ENCODE measurements at regions not wholly inside any gene's neighbourhood (a gene's known extent, or its start where the extent isn't known, plus 50 kb on each side); places are given as distances from the start of the nearest gene placed in this dataset.

DNA sequence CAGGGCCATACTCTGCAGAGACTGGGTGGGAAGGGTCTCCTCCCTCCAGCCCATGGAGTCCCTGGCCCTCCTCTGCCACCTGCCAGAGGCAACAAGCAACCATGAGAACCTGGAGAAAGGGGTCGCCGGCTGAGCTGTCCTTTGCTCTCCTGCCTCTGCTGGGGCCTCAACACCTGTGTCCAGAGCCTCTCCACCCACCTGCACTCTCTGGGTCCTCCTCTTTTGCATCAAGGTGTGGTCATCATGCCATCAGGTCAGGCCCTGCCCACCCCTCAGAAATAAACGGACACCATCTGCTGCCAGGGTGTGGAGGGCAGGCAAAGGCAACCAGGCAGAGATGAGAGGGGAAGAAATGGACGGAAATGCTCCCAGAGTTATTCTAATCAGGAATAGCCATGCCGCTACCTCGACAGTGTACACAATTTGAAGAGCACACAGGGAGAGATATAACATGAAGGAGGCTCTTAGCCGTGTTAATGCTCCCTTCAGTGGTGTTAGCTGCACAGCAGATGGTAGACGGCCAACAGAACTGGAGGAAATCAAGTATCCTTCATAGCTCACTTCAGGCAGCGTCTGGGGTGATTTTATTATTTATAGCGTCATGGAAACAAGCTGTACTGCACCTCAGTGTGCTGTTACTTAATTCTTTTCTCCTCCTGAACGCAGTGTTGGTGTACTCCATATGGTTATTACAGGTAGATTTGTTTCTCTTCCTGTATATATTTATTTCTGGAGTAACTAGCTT, 247.9 kb downstream of the TSN start:
- Mint-ChIP-seq H3K27ac (ENCODE audit: unreplicated experiment) (no peak overlapping the region), H3K27me3 (ENCODE audit: insufficient read depth, unreplicated experiment) (no peaks in the 10 kb centered on the region), H3K4me1 (ENCODE audit: low read depth, unreplicated experiment) (peaks cover 16% of the 10 kb centered on the region), H3K4me3 (ENCODE audit: unreplicated experiment) (no peak overlapping the region), H3K36me3 (ENCODE audit: insufficient read depth, unreplicated experiment) (no peaks in the 10 kb centered on the region), H3K9me3 (ENCODE audit: unreplicated experiment) (no peaks in the 10 kb centered on the region)
- no peaks in the 10 kb centered on the region for H3K9me3 ChIP-seq
- TF ChIP-seq, protein P1, sequence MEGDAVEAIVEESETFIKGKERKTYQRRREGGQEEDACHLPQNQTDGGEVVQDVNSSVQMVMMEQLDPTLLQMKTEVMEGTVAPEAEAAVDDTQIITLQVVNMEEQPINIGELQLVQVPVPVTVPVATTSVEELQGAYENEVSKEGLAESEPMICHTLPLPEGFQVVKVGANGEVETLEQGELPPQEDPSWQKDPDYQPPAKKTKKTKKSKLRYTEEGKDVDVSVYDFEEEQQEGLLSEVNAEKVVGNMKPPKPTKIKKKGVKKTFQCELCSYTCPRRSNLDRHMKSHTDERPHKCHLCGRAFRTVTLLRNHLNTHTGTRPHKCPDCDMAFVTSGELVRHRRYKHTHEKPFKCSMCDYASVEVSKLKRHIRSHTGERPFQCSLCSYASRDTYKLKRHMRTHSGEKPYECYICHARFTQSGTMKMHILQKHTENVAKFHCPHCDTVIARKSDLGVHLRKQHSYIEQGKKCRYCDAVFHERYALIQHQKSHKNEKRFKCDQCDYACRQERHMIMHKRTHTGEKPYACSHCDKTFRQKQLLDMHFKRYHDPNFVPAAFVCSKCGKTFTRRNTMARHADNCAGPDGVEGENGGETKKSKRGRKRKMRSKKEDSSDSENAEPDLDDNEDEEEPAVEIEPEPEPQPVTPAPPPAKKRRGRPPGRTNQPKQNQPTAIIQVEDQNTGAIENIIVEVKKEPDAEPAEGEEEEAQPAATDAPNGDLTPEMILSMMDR (IDR thresholded peaks at IDR 0.05; ENCODE audit: insufficient read depth in 1 of 2, low read depth in 1 of 2, low read length in 1 of 2, severe bottlenecking in 1 of 2, unreplicated experiment in 1 of 2): no peak
- intact Hi-C loops (cut with micrococcal nuclease; ENCODE audit: unreplicated experiment): no loop called here
- H3K27me3 ChIP-seq (replicated peaks; ENCODE audit: control insufficient read depth, insufficient read depth, low read length): no peaks in the 10 kb centered on the region
- H3K36me3 ChIP-seq (ENCODE audit: control insufficient read depth, insufficient read depth, low read length): no peaks in the 10 kb centered on the region
- no TSS peak for BruUV-seq (replicated peaks)
- peaks cover 16% of the 10 kb centered on the region for H3K4me1 ChIP-seq
- no peak for DNase-seq
- H3K4me3 ChIP-seq (ENCODE audit: low read depth, low read length): no peak overlapping the region
- CTCF ChIA-PET: no interaction called here
- POLR2A ChIA-PET: interaction anchor here (0.7 kb wide), 1 partner anchor 143 kb away, joined by 3 read pairs; no protein-coding TSS in a partner anchor

DNA sequence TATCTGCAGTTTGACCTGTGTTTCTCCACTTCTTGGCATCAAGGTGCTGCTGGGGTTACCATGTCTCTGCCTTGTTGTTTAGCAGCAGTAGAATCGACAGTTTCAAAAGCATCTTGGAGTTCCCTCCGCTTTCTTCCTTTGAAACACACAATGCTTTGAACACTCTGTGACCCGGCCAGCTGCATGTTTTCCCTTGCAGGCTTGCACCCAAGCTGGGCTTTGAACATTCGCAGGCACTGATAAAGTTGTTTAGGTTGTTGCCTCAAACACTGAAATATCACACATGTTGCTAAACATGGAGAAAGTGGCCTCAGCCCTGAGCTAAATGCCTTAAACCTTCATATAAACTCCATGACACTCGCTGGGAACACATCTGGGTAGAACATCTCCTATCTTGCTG, 251.7 kb downstream of the TSN start:
- TF ChIP-seq, protein P1 (IDR thresholded peaks at IDR 0.05; ENCODE audit: insufficient read depth in 1 of 2, low read depth in 1 of 2, low read length in 1 of 2, severe bottlenecking in 1 of 2, unreplicated experiment in 1 of 2): no peak
- Mint-ChIP-seq H3K27ac (ENCODE audit: unreplicated experiment) (peak overlapping the region; percentile 30), H3K36me3 (ENCODE audit: insufficient read depth, unreplicated experiment) (no peaks in the 10 kb centered on the region), H3K27me3 (ENCODE audit: insufficient read depth, unreplicated experiment) (no peaks in the 10 kb centered on the region), H3K4me3 (ENCODE audit: unreplicated experiment) (peak overlapping the region; percentile 36), H3K4me1 (ENCODE audit: low read depth, unreplicated experiment) (peaks cover 31% of the 10 kb centered on the region), H3K9me3 (ENCODE audit: unreplicated experiment) (no peaks in the 10 kb centered on the region)
- peaks cover 26% of the 10 kb centered on the region for H3K4me1 ChIP-seq
- H3K27me3 ChIP-seq (replicated peaks; ENCODE audit: control insufficient read depth, insufficient read depth, low read length): no peaks in the 10 kb centered on the region
- POLR2A ChIA-PET: no interaction called here
- CTCF ChIA-PET: no interaction called here
- intact Hi-C loops (cut with micrococcal nuclease; ENCODE audit: unreplicated experiment): no loop called here
- H3K4me3 ChIP-seq (ENCODE audit: low read depth, low read length): no peak overlapping the region
- BruUV-seq (replicated peaks): no TSS peak
- no peak for DNase-seq
- H3K36me3 ChIP-seq (ENCODE audit: control insufficient read depth, insufficient read depth, low read length): no peaks in the 10 kb centered on the region
- H3K9me3 ChIP-seq: no peaks in the 10 kb centered on the region

DNA sequence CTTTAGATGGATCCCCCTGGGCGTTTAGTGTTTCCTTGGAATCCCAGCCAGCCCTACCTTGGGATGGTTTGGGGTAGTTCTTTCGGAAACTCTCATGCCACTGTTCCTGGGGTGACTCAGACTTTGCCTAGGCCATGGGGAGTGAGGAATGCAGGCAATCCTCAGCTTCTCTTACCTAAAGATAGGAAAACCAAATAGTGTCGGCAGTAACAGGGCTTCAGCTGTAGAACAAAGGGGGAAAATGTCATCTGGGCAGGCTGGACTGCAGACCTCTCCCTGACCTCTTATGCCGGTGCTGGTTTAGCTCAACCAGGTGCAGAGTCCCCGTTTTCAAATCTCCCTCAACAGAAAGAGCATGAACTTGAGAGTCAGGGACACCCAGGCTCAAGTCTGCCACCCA, 252.1 kb downstream of the TSN start:
- CTCF ChIA-PET: no interaction called here
- peak overlapping the region; percentile 36 for H3K4me3 Mint-ChIP-seq (ENCODE audit: unreplicated experiment)

More for the DNA sequence above, 252.1 kb downstream of the TSN start:
- TF ChIP-seq, protein P1 (IDR thresholded peaks at IDR 0.05; ENCODE audit: insufficient read depth in 1 of 2, low read depth in 1 of 2, low read length in 1 of 2, severe bottlenecking in 1 of 2, unreplicated experiment in 1 of 2): no peak
- intact Hi-C loops (cut with micrococcal nuclease; ENCODE audit: unreplicated experiment): no loop called here
- no peaks in the 10 kb centered on the region for H3K36me3 Mint-ChIP-seq (ENCODE audit: insufficient read depth, unreplicated experiment)
- Histone ChIP-seq H3K9me3 (no peaks in the 10 kb centered on the region), H3K4me3 (ENCODE audit: low read depth, low read length) (no peak overlapping the region), H3K4me1 (peaks cover 28% of the 10 kb centered on the region), H3K27me3 (replicated peaks; ENCODE audit: control insufficient read depth, insufficient read depth, low read length) (no peaks in the 10 kb centered on the region), H3K36me3 (ENCODE audit: control insufficient read depth, insufficient read depth, low read length) (no peaks in the 10 kb centered on the region)
- BruUV-seq (replicated peaks): no TSS peak
- POLR2A ChIA-PET: no interaction called here
- peak; percentile 44 to 63 for DNase-seq
- H3K27ac Mint-ChIP-seq (ENCODE audit: unreplicated experiment): peak overlapping the region; percentile 30
- H3K9me3 Mint-ChIP-seq (ENCODE audit: unreplicated experiment): no peaks in the 10 kb centered on the region
- H3K27me3 Mint-ChIP-seq (ENCODE audit: insufficient read depth, unreplicated experiment): no peaks in the 10 kb centered on the region
- H3K4me1 Mint-ChIP-seq (ENCODE audit: low read depth, unreplicated experiment): peaks cover 35% of the 10 kb centered on the region
